ENCODE measurements at regions not wholly inside any gene's neighbourhood (a gene's known extent, or its start where the extent isn't known, plus 50 kb on each side); places are given as distances from the start of the nearest gene placed in this dataset.

DNA sequence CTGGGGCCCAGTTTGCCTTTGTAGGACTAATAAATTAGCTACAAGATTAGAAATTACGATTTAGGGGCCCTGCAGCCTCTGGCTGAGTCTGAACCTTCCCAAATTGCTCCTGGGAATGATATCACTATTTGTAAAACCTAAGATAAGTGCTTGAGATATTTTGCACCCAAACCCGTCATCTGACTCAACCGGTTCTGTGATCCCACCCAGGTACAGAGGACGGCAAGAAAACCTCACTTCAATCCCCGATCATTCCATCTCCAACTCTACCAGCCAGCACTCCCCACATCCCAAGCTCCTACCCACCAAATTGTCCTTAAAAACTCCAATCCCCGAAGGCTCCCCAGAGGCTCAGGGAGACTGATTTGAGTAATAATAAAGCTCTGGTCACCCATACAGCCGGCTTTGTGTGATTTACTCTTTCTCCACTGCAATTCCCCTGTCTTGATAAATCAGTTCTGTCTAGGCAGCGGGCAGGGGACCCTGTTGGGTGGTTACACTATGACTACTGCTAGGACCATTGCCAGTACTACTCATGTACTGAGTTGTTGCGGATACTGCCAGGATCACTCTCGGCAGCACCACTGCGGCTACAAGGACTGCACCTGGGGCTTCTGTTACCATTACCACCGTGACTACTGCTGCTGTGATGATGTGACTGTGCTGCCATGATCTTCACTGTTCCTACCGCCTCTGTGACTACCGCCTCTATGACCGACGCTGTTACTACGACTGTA is 73.1 kb downstream of the IRF8 start:
- no peak for DNase-seq (ENCODE audit: extremely low read depth, low read depth)

DNA sequence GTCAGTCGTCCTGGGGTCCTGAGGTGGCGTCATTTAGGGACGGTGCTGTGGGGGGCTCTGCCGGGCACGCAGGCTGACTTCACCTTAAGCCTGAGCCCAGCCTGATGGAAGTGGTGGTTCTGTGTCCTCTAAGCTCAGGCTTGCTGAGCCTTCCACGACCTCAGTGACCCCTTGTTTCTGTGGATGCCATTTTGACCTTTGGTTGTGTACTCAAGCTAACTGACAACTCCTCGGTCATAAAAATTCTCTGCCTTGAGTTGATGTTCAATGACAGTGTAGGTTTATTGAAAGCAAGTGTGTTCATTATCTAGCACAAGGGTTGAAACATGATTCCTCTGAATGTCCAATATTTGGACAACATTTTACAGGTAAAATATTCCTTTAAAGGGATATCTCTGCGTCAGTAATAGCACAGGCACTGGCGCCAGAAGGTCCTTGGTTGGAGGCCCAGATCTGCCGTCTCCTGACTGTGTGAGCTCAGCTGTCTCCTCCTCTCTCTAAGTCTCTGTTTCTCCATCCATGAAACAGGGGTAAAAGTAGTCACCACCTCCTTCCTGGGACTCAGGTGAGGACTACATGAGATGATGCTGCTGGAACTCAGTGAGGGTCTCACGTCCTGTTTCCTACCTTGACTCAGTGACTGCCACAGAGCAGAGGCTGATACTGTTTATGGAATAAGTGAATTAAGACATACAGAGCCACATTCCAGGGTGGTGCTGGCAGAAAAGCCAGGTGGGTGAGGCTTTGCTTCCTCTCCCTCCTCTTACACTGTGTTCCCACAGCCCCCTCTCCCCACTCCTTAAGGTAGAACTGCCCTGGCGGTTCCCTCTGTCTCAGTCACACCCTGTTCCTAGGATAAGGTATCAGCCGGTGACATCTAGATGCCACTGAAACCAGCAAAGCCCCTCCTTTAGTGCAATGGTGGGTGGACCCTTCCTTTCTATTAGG is 75.7 kb downstream of the IRF8 start:
- DNase-seq (ENCODE audit: extremely low read depth, low read depth), result no peak

DNA sequence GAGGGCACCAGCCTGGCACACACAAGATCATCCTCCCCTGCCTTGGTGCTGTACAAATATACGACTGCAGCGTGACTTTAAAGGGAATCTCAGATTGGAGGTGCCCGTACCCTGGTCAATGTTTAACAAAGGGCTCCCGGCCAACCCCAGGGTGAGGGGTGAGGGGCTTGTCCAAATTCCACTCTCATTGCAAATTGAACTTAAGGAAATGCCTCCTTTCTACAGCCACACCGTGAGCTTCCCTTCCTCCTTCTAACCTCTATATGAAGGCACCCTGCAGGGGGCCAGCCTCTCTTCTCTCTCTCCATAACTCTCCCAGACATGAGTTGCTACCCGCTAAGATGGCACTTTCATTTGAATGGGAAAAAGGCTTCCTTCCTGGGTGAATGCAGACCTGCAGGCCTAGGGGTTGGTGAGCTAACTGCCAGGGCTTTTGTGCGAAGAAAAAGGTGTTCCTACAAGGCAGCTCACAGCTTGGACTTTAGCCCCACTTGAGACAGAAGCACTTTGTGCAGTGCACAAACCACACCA is 76.6 kb downstream of the IRF8 start:
- DNase-seq (ENCODE audit: extremely low read depth, low read depth), result no peak

DNA sequence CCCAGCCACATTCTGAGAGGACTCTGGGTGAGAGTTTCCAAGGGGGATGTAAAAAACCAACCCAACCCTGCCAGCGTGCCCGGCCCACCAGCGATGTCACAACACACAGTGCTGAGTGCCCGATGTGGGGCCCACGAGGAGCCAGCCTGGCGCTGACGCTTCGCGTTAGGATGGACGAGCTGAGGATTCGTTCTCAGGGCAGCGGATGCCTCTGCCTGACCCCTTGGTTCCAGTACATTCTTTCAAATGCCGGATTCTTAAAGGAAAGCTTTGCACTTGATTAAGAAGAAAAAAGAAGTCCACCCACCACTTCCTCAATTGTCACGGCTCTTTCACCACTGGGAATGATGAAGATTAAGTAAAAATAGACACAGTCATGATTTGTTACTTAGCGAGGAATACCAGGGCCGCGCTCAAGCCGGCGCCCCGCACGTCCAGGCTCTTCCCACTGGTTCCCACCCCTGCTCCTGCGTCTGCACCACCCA is 79.4 kb downstream of the IRF8 start:
- DNase-seq (ENCODE audit: extremely low read depth, low read depth), result no peak

DNA sequence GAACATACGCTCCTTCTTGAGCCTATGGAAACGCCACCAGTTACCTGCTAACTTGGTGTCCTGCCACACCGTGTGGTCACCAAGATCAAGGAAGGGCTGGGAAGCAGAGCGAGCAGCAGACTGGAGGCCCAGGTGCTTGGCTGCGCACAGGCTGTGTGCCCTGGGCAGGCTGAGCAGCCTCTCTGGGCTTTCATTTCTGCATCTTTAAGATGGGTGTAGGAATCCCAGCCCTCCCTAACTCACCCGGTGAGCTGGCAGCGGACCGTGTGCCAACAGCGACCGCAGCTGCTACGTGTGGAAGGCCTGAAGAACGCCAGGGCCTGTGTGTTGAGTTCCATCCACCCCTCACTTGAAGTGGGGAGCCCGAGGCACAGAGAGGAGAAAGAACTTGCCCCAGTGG is 80.0 kb downstream of the IRF8 start:
- DNase-seq (ENCODE audit: extremely low read depth, low read depth), result no peak

DNA sequence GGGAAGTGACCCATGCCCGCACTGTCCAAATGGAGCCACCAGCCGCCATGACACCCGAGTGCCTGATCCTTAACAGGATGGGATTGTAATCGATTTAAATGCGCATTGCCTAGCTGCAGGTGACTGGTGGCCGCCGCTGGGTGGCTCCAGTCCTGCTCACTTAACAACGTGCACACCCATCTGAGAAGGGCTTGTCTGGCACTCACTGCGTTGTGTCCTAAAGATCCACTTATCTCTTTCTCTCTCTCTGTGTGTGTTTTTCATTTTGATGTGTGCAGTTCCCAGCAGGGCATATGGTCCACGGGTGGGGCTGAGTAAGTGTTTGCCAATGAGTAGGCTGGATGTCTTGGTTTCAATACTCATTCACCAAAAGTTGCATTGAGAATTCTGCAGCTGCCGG is 80.6 kb downstream of the IRF8 start:
- no peak for DNase-seq (ENCODE audit: extremely low read depth, low read depth)

DNA sequence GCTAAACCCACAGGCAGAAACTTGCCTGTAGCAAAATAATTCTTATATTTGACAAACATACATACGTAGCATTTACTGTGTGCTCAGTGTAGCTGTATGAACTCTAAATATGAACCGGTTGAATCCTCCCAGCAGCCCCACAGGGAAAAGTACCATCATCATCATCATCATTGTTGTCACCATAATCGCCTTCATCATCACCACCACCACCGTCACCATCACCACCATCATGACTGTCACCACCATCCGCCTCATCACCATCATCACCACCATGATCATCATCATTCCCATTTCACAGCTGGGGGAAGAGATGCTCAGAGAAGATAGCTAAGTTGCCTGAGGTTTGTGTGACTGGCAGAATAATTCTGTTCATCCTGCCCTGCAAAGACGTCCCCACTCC is 81.7 kb downstream of the IRF8 start:
- DNase-seq (ENCODE audit: extremely low read depth, low read depth), result no peak

DNA sequence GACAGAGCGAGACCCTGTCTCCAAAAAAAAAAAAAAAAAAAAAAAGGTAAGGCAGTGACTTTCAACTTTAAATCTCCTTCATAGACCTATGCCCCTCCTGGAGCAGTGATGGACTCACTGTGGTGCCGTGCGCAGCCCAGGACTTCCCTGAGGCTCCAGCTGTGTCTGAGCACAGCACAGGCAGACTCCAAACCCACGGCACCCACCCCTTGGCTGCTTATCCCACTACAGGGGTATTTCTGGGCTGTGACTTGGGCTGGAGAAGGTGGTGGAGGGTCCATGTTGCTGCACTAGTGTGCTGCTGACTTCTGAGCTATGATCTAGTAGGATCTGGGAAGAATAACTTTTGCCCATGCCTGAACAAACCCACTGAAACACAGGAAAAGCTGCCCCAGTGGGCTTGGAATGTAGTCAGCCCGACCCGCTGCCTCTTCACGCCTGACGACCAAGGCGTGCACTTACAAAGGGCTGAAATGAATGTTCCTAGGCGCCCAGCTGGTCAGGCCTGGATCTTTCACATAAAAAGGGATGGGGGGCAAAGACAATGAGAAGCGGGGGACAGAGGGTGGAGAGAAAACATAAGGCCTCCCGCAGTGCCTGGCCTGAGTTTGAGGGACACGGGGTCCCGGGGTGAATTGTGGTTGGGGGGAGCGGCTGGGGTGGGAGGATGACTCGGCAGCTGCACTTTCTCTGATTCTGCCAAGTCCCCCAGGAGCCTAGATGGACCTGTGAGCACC is 83.0 kb downstream of the IRF8 start:
- DNase-seq (ENCODE audit: extremely low read depth, low read depth), result no peak

DNA sequence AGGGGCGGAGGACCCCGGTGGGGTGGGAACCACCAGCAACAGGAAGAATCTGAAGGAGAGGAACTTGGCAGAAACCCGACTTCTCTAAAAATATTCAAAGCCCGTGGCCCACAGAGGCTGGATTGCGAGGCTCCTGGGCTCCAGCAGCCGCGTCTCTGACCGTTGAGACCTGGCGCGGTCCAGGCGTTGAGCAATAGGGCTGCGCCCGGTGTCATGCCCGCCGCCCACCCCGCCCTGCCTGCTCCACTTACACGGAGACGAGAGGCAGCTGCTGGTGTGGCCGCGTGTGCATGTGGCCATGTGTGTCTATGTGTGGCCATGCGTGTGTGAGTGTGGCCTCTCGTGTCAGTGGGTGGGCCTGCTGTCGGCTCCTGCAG is 83.6 kb downstream of the IRF8 start:
- DNase-seq (ENCODE audit: extremely low read depth, low read depth), result no peak

DNA sequence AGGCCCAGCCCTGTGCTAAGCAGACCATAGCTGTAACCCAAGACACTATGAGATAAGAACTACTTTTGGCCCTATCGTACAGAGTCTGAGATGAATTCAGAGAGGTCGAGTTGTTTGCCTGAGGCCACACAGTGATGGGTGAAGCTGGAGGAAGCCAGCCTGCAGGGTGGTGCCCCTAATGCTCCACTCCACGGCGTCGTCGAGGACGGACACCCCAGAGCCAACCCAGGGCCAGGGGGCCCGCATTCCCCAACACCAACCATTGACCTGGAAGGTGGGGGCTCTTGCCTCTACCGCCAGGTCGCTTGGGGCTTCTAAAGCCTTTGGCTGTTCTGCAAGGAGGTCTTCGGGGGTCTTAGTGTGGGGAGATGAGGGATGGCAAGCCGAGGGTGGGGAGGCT is 84.1 kb downstream of the IRF8 start:
- no peak for DNase-seq (ENCODE audit: extremely low read depth, low read depth)

DNA sequence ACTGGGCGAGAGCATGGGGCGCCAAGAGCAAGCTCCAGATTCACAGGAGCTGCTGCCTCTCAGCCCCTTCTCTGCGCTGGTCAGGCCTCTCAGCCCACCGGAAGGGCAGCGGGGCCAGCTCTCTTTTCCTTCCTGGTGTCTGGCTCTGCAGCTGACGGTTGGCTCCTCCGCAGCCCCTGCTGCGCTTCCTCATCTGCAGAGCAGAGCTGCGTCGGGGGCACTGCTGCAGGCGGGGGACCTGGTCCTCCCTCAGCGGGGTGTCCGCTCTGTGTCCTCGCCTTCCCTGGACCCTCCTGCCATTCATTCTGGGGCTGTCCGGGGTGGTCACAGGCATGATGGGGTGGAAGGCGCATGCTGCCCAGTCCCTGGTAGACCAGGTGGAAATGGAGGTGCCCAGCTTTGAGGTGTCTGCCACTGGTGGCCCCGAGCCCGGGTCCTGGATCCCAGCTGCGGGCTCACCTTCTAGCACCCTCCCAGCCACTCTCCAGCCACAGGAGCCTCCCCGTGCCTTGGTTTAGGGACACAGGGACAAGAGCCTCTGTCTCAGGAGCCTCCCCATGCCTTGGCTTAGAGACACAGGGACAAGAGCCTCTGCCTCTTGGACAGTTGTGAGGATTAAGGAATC is 84.8 kb downstream of the IRF8 start:
- no peak for DNase-seq (ENCODE audit: extremely low read depth, low read depth)

DNA sequence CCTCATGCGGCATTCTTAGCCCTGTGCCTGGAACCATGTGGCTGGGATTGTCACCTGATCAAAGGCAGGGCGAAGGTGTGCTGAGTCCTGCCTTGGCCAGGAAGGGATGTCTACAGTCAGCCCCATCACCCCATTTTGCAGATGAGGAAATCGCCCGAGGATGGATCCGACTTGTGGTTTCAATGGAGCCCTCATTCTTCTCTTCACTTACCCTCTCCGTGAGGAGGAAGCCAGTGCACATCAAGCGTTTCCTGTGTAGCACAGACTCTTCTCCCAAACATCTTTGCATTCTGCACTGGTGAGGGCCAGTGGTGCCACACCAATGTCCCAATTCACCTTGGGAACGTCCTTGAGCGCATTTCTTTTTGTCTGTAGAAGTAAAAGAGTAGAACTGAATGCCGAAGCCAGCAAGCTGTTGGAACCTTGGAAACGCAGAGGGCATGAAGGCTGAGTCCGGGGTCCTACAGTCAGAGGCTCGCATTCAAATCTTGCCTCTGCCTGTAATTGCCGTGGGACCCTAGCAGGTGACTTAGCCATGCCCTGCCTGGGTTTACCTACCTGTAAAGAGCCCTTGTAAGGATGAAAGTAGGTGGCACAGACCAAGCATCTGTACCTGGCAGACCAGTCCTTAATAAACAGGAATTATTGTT is 85.4 kb downstream of the IRF8 start:
- no peak for DNase-seq (ENCODE audit: extremely low read depth, low read depth)

DNA sequence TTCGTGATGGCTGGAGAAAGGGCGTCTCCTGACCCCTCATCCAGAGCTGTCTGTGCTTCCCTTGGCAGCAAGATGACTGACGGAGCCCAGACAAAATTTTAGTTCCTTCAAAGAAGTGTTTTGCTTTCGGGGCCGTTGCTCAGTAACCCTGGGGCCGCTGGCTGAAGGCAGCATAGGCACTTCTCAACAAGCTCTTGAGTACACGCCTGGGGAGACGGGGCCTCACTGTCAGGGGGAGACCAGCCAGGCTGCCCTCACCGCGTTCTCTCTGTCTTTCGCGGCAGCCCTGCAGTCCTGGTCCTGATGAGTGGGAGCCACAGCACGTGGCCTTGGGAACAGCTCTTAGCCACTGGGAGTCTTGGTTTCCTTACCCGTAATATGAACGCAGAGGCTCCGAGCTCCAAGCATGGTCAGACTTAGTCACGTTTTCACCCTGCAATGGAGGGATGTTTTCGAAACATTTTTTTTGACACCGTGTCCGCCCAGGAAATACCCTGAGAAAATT is 86.0 kb downstream of the IRF8 start:
- no peak for DNase-seq (ENCODE audit: extremely low read depth, low read depth)

DNA sequence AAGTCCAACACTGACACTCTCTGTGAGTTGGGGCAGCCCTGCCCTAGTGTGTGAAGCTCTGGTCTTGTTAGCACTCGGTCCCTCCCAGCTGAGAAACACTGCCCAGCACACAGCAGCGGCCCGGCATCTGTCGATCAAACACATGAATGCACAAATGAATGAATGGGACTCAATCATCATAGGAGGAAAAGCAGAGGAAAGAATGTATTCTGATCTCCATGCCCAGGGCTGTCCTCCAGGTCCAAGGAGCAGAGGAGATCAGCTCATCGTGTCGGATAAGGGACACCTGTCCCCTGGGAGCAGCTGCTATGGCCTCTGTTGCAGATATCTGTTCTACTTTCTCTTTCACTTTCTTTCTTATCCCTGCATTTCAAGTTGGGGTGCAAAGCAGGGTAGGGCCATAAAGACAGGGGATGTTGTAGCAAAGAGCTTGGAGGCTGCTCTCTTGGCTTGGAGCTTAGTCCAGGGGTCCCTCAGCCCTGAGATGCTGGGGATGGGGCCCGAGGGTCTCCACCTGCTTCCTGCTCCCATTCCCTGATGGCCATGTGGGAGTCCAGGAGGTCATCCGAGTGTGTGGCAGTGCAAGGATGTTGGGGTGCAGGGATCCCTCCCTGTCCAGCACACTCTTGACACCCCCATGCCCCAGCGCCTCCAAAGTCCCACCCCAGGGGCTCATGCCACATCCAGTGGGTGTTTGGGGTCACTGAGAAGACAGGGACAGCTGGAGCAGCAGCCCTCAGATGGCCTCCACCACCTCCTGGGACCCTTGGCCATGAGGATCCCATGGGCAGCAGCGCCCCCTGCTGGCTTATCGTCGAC is 88.2 kb downstream of the IRF8 start:
- DNase-seq (ENCODE audit: extremely low read depth, low read depth), result no peak

DNA sequence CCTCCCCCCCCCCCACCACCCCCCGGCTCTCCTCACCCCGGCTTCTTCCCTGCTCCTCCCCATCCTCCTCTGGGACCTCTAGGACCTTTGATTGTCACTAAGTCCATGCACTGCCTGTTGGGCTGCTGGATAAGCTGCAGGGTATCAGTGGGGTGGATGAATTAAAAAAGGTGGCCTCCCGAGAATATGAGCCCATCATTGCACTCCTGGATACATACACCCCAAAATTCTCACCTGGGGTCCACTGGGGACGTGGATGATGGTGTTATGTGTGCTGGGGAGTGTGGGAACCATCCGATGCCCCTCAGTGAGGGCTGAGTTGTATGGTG is 88.8 kb downstream of the IRF8 start:
- no peak for DNase-seq (ENCODE audit: extremely low read depth, low read depth)

DNA sequence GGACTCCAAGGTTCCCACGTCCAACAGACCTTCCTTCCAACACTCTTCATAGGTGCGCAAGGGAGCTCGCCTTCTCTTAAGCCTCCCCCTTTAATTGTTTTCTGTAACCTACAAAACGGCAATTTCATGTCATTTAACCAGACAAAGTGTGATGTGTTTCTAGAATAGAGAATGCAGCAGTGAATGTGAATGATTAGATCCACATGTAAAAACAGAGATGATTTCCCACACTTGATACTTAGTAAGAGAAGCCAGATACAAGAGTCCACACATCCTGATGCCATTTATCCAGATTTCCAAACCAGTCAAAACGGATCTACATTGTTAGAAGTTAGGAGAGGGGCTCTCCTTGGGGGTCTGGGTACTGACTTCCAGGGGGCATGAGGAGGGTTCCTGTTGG is 89.3 kb downstream of the IRF8 start:
- DNase-seq (ENCODE audit: extremely low read depth, low read depth), result no peak

DNA sequence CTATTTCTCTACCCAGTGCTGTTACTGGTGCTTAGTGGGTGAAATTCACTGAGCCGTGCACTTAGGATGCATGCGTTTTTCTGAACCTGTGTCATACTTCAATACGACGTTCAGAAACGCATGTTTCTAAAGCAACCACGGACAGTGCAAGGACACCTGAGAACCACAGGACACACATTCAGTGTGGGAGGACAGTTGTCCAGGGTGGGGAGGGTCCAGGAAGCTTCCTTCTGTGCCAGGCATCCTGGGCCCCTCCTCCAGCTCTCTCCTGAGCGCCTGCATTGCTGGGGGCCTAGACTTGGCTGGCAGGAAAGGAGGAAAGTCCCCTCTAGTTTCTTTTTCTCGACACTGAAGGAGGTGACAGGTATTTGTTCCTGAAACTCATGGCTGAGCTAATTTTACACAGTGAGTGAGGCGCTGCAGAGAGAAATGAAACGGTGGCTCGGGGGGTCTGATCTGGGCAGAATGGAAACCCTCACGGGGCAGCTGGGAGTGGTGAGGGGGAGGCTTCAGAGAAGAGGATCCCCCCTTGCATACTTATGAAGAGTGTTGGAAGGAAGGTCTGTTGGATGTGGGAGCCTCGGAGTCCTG is 89.9 kb downstream of the IRF8 start:
- DNase-seq (ENCODE audit: extremely low read depth, low read depth), result no peak

DNA sequence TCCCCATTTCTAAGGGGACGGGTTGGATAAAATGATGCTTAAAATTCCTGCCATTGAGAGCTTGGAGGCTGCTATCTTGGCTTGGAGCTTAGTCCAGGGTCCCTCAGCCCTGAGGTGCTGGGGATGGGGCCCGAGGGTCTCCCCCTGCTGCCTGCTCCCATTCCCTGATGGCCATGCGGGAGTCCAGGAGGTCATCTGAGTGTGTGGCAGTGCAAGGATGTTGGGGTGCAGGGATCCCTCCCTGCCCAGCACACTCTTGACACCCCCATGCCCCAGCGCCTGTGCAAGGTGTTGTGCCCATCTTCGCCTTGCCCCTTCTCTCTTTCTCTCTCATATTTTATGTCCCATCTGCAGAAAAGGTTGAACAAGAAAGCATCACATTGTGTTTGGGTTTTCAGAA is 90.4 kb downstream of the IRF8 start:
- no peak for DNase-seq (ENCODE audit: extremely low read depth, low read depth)
